ENCODE measurements at regions not wholly inside any gene's neighbourhood (a gene's known extent, or its start where the extent isn't known, plus 50 kb on each side); places are given as distances from the start of the nearest gene placed in this dataset.
A peak's percentile ranks its signal among the peaks of the same experiment; 100 is the strongest.
"Not testable (repeated sequence)": the region's sequence is repeated elsewhere in the genome, so short reads cannot be mapped to it uniquely, and the experiment has no call there.

GRCh38 chr9:108762348-108763055, 93.3 kb downstream of the ACTL7B start:
- no peak for DNase-seq

DNA sequence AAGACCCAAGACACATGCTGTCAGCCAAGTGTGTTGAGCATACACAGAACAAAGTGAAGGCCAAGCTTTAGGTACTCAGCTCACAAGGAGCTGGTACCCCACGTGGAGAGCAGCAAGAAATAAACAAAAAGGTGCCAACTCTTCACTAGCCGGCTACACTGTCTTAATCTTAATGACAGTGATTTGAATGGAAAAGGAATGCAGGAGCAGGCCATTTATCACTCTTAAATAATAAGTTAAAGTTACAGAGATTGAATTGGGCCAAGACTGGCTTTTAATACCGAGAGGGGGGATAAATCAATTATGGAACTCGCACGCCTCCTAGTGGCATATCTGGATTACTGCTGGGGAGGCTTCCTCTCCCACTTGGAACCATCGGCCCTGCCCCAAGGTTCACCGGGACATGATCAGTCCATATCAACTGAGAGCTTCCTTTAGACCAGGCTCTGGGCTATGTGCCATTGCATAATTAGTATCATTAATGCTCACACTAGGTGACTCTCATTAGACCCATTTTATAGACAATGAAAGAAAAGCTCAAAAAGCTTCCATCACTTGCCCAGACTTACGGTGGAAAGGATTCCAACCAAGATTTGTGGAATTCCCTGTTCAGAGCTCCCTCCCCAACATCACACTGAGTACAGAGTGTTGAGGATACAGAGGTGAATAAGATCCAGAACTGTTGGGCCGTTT, 94.0 kb downstream of the ACTL7B start:
- peak; percentile 76 for DNase-seq

DNA sequence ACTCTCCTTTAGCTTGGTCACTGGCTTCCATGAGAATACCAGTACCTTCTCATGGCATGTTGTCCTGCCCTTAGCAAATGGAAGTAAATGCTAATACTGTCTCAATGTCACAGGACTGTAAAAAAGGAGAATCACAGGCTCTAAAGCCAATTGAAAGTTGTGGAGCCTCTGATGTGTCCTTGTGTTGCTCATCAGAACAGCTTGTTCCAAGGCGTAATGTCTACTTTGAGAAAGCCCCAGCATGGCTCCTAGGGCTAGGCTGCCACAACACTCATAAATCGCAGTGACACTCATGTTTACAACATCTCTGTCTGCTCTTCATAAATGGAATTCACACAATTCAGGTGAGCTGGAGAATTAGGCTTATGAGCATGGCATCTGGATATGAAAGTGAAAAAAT, 94.9 kb downstream of the ACTL7B start:
- no peak for DNase-seq

GRCh38 chr9:108759835-108760234, 96.0 kb downstream of the ACTL7B start:
- DNase-seq, result no peak

GRCh38 chr9:108759399-108759798, 96.4 kb downstream of the ACTL7B start:
- DNase-seq, result no peak

DNA sequence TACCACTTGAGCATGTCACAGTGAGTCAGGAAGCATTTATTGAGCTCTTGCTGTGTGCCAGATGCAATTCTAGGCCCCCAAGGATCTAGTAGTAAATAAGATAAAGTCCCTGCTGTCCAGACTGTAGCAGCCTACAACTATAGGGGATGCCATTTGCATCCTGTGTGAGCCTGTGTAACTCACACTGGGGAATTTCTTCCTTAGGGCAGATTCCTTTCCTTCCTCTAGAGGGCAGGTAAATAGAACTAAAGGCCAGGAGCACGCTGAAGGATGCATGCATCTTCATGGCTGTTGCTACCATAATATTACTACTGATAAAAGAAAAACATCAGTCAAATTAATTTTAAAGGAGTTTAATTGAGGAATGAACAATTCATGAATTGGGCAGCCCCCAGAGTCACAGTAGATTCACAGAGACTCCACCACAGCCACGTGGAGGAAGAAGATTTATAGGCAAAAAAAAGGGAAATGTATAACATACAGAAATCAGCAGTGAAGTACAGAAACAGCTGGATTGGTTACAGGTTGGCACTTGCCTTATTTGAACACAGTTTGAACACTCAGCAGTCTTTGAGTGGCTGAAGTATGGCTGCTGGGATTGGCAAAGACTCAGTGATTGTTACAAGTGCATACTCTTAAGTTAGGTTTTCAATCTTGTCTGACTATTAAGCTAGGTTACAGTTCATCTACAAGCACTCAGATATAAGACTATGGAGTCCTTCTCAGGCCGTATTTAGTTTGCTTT, 98.9 kb downstream of the ACTL7B start:
- DNase-seq, result no peak

DNA sequence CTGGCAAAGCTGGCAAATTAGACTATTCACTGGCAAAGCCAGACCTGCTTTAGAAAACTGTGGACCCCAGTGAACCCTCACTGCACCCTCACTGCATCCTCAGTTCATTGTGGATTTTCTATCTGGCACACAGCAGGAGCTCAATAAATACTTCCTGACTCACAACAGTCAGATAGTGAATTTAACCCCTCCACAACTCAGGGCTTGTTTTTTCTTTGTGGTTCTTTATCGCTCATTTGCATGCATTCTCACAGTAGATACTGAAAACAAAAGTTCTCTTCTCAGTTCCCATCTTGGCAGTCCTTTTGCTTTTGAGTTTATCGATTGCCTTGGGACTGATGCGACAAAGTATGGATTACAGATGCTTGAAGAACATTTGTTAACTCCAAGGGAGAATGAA, 99.8 kb downstream of the ACTL7B start:
- no peak for DNase-seq

DNA sequence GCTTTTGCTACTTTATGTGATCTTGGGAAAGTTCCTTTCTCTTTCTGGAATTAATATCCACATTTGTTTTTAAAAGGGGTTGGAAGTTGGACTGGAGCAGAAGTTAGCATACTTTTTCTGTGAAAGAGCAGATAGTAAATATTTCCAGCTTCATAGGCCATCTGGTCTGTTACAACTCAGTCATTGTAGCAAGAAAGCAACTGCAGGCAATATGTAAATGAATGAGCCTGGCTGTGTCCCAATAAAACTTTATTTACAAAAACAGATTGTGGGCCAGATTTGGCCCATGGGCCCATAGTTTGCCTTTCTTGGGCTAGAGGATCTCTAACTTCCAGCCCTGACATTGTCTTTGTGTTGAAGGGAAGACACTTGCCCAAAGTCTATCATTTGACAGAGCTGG, 104.4 kb downstream of the ACTL7B start:
- no peak for DNase-seq

DNA sequence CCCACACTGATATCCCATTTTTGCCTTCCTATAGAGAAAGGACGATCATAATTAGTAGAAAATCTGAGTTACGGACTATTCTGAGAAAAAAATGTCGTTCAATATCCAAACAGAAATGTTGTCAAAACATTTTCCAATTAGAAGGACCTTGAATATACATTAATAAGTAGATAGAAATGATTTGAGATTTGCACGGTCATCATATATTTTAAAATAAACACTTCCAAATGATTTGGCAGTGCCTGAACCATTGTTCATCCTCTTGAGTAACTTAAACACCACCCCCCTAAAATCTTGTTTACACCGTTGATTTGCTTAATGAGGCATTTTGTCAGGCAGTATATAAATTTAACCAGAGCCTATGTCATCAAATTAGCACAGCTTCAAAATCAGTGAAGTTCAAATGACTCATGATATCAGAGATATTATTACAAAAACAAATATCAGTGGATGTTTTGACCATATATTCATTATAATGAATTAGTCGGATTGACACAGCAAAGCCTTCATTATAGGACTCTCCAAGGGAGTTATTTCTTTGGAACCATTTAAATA, 105.0 kb downstream of the ACTL7B start:
- DNase-seq, result no peak

DNA sequence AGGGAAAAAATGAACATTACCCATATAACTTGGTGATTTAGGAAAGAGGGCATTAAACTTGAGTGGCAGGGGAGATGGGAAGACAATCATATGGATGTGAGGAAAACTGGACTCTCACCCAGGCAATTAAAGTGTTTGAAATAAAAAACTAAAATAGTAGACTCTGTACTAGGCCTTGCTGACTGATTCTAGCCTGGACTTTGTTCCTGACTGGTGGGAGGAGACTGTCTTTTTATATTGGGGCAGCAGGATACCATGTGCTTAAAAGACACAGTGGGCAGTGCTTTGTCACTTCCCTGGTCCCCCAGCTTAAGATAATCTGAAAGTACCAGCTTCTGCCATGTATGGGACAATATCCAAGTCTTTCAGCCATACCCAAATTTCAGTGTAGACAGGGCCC, 107.0 kb downstream of the ACTL7B start:
- DNase-seq, result no peak

DNA sequence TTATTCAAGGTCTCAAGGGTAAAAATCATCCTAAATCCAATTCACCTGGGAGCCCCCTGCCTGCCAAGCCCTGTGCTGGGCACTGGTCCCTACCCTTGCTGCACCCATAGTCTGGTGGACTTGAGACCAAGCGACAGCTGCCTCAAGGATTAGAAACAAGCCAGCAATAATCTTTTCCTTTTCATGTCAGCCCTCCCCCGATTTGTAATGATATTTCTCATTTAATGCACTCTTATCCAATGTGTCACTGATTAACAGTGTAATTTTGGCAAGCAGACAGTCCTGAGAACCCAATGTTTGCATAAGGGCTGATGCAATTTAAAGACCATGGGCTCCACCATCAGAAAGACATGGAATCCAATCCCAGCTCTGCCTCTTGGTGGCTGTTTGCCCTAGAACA, 108.9 kb downstream of the ACTL7B start:
- no peak for DNase-seq

GRCh38 chr9:108746001-108746400, 109.8 kb downstream of the ACTL7B start:
- DNase-seq, result no peak

- no peak for DNase-seq
Observed at GRCh38 chr9:108744641-108745040, 111.1 kb downstream of the ACTL7B start.

- DNase-seq, result peak; percentile 55
Observed at GRCh38 chr9:108743901-108744371, 111.8 kb downstream of the ACTL7B start.

GRCh38 chr9:108743416-108743815, 112.4 kb downstream of the ACTL7B start:
- no peak for DNase-seq

GRCh38 chr9:108742191-108742590, 113.6 kb downstream of the ACTL7B start:
- no peak for DNase-seq

- DNase-seq, result not testable (repeated sequence)
Observed at GRCh38 chr9:108731292-108731691, 124.5 kb downstream of the ACTL7B start.

DNA sequence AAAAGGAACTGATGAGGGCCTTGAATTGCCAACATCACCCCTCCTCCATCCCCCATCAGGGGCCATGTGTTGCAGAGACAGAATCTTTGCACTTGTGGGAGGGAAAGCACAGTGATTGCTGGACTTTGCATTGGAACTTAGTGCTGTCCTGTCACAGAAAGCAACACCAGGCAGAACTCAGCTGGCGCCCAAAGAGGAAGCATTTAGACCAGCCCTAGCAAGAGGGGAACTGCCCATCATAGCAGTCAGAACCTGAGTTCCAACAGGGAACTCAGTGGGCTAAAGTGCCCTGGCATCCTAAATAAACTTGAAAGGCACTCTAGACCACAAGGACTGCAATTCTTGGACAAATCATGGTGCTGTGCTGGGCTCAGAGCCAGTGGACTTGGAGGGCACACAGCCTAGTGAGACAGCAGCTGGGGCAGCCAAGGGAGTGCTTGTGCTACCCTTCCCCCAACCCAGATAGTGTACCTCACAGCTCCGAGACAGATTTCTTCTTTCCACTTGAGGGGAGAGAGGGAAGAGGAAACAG, 128.1 kb downstream of the ACTL7B start:
- DNase-seq, result no peak

DNA sequence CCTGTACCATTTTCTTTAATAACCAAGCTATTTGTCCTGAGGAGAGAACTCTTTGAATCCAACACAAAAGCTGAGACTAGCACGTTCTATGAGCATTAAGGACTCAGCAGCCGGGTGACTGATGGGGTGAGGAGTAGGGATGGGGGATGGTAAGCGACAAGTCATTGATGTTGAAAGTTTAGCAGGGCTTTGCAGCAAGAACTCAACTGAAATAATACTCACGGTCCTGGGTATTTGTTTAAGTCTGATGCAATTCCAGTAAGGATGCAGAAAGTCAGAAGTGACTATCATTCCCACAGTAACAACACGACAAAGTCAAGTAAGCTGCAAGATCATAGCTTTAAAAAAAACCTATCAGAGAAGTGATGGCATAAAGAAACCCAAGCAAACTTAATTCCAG, 131.1 kb downstream of the ACTL7B start:
- no peak for DNase-seq

- no peak for DNase-seq
Observed at GRCh38 chr9:108724122-108724521, 131.7 kb downstream of the ACTL7B start.

DNA sequence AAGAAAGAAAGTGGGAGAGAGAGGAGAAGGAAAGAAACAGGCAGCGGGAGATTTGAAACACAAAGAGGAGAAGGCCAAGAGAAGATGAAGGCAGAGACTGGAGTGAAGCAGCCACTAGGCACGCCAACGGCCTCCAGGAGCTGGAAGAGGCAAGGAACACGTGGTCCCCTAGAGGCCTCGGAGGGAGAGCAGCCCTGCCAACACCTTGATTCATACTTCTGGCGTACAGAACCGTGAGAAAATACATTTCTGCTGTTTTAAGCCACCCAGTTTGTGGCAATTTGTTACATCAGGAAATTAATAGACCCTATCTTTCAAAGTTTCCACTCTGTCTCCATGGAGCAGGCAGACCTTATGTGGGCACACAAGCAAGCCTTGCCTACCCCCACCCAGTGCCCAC, 133.4 kb downstream of the ACTL7B start:
- DNase-seq, result no peak

DNA sequence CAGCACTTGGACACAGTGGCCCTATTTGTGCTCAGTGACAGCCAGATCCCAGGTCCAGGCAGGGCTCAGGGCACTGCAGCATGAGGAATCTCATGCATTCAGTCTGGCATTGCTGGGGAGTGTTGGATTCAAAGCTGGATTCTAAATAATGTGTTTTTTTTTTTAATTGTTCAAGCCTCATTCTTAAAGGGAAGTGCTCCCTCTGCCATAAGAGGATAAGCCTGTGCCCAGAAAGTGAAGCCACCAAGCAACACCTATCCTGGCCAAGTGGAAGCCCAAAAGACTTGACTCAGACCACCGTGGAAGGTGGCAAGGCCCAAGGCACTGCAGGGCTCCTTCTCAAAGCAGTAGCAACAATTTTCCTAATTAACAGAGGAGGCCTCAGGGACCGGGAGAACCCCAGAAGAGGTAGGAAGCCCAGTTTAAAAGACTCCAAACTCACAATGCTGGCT, 135.6 kb downstream of the ACTL7B start:
- DNase-seq, result no peak

DNA sequence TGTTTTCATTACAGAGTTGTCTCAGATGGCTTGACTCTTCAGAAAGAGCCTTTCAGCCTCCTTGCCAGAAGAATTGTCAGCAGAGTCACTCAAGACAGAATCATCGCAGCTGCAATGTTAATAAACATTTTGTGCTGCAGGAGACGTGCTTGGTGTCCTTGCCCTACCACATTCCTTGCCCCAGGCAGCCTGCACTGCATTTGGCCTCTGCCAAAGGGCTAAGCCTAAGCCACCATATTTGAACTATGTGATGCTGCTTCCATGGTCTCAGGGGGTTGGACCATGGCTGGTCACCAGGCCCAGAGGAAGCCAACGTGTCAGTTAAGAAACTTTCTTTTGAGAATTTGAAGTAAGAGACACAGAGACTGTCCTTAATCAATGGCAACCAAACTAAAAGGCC, 145.4 kb downstream of the ACTL7B start:
- DNase-seq, result no peak

All from retina (tissue), 1 donor.